Stimulated activated CD8-positive, alpha-beta memory T cell treated with anti-CD3 and anti-CD28 coated beads, Interleukin-12 subunit alpha, Interleukin-12 subunit beta, amount 100 ng/mL, for 1 hour (primary cell): ENCODE measurements at regions not wholly inside any gene's neighbourhood (a gene's known extent, or its start where the extent isn't known, plus 50 kb on each side); places are given as distances from the start of the nearest gene placed in this dataset.

Experiments
- DNase-seq: peaks from one replicate; pipeline ENCODE4 v3.0.0-alpha.2; 2020; ENCODE audit warnings: low read depth

- DNase-seq: no peak
Measured at GRCh38 chr10:78742730-78743615, 325.8 kb upstream of the ZMIZ1 start.

GRCh38 chr10:78744056-78744455 is 324.7 kb upstream of the ZMIZ1 start:
- no peak for DNase-seq

- no peak for DNase-seq
Measured at GRCh38 chr10:78744491-78745090, 324.2 kb upstream of the ZMIZ1 start.

GRCh38 chr10:78745441-78745840 is 323.3 kb upstream of the ZMIZ1 start:
- no peak for DNase-seq

- DNase-seq: no peak
Measured at GRCh38 chr10:78746155-78746763, 322.5 kb upstream of the ZMIZ1 start.

GRCh38 chr10:78747401-78748234 is 321.1 kb upstream of the ZMIZ1 start:
- DNase-seq: no peak

GRCh38 chr10:78748235-78748533 is 320.6 kb upstream of the ZMIZ1 start:
- no peak for DNase-seq

GRCh38 chr10:78749200-78749599 is 319.6 kb upstream of the ZMIZ1 start:
- no peak for DNase-seq

- no peak for DNase-seq
Measured at GRCh38 chr10:78749898-78750297, 318.9 kb upstream of the ZMIZ1 start.

GRCh38 chr10:78750418-78750817 is 318.3 kb upstream of the ZMIZ1 start:
- no peak for DNase-seq

GRCh38 chr10:78751716-78752115 is 317.1 kb upstream of the ZMIZ1 start:
- no peak for DNase-seq

GRCh38 chr10:78752221-78752620 is 316.5 kb upstream of the ZMIZ1 start:
- DNase-seq: no peak

GRCh38 chr10:78752708-78753107 is 316.1 kb upstream of the ZMIZ1 start:
- no peak for DNase-seq

- no peak for DNase-seq
Measured at GRCh38 chr10:78754269-78755062, 314.3 kb upstream of the ZMIZ1 start.

- no peak for DNase-seq
Measured at GRCh38 chr10:78755063-78755701, 313.6 kb upstream of the ZMIZ1 start.

- DNase-seq: no peak
Measured at GRCh38 chr10:78755877-78756455, 312.8 kb upstream of the ZMIZ1 start.

GRCh38 chr10:78756604-78757343 is 312.0 kb upstream of the ZMIZ1 start:
- DNase-seq: no peak

GRCh38 chr10:78757344-78757925 is 311.3 kb upstream of the ZMIZ1 start:
- DNase-seq: no peak

- DNase-seq: no peak
Measured at GRCh38 chr10:78758176-78758575, 310.6 kb upstream of the ZMIZ1 start.
